HG02610 (cell line): ENCODE measurements at regions not wholly inside any gene's neighbourhood (a gene's known extent, or its start where the extent isn't known, plus 50 kb on each side); places are given as distances from the start of the nearest gene placed in this dataset.
A peak's percentile ranks its signal among the peaks of the same experiment; 100 is the strongest.
"Not testable (repeated sequence)": the region's sequence is repeated elsewhere in the genome, so short reads cannot be mapped to it uniquely, and the experiment has no call there.

ENCODE experiments used
- ATAC-seq: cut with Tn5 transposase; IDR thresholded peaks from one replicate; pipeline ENCODE4 v1.9.1; 2021; ENCODE audit warnings: mild to moderate bottlenecking, moderate library complexity; ENCODE audit not compliant: unreplicated experiment

DNA sequence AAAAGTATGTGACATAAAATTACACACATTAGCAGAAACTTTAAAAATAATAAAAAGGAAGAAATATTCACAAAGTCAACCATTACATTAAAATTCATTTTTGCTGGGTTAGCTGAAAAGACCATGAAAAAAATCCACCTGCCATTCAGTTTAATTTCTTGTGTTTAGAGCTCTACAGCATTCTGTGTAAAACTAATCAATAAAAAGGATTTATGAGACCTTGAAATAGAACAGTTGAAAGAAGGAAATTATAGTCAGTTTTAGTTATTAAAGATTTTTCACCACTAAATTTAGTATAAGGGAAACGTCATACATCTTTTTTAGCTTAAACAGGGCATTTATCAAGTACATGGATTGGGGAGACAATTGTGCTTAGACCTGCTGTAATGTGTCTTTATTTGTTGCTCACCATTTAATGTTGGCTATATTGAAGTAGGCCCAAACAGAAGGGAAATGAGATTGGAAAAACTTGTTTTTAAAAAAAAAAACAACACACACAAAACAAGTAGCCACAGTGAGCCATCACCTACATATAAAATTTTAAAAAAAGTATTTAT is 438.7 kb upstream of the POU3F2 start:
- ATAC-seq, result no peak

DNA sequence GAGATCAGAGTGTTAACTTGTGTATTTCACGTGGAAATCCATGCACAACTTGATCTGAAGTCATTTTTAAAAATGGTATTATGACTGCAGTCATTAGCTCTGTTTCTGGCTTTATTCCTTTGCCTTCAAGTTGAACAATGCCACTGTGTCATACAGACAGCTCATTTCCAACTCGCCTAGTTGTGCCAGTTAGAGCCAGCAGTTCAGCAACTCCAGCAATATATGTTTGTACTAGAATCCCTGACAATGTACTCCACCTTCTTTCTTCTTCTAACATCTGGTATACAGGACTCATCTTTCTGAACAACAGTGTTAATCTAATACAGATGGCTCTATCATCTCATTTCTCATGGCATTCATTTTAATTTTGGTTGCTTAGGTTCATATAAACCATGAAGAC is 418.3 kb upstream of the POU3F2 start:
- ATAC-seq, result no peak

DNA sequence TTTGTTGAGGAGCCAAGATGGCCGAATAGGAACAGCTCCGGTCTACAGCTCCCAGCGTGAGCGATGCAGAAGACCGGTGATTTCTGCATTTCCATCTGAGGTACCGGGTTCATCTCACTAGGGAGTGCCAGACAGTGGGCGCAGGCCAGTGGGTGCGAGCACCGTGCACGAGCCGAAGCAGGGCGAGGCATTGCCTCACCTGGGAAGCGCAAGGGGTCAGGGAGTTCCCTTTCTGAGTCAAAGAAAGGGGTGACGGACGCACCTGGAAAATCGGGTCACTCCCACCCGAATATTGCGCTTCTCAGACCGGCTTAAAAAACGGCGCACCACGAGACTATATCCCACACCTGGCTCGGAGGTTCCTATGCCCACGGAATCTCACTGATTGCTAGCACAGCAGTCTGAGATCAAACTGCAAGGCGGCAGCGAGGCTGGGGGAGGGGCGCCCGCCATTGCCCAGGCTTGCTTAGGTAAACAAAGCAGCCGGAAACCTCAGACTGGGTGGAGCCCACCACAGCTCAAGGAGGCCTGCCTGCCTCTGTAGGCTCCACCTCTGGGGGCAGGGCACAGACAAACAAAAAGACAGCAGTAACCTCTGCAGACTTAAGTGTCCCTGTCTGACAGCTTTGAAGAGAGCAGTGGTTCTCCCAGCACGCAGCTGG is 417.7 kb upstream of the POU3F2 start:
- not testable (repeated sequence) for ATAC-seq

DNA sequence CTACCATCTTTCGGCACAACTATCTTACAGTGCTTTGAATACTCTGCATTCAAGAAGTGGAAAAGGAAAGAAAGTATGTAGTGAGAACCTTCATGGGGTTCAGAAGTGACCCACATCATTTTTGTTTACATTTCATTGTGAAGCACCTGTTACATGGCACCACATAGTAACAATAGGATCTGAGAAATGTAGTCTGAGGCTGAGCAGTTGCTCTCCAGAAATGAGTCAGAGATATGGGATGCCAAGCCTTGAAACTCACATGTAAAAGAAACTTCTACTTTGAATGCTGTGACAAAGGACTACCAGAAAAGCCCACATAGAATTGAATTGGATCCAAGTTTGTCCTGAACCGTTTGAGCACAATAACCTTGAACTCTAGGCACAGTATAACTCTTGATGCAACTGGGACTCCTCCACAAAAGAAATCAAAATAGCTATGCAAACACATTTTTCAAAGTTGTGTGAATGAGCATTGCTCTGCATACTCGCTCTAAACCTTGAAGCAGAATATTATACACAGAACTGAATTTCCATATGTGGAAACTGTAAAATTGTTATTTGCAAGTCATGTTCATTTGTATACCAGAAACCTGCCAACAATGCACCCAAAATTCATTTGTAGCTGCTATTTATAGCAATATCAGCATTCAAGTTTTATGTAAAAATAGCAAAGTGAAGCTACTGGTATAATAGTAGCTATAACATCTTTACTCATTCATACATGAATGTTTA is 400.9 kb upstream of the POU3F2 start:
- peak; percentile 64 for ATAC-seq

DNA sequence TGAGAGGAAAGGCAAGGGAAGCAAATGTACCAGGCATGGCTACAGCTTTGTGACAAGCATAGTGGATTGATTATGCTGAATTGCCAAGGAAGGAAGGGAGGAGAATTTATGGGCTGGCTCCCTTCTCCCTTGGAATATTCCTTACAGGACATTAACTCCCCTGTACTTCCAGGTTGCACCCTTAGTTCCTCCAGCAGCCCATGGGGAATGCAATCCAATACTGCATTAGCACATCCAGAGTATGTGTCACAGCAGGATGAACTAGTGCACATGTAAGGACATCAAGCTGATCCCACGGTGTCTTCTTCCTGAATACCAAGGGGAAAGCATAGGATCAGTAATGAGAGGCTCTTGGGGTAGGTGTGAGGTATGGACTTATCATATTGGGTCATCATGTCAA is 390.7 kb upstream of the POU3F2 start:
- no peak for ATAC-seq

DNA sequence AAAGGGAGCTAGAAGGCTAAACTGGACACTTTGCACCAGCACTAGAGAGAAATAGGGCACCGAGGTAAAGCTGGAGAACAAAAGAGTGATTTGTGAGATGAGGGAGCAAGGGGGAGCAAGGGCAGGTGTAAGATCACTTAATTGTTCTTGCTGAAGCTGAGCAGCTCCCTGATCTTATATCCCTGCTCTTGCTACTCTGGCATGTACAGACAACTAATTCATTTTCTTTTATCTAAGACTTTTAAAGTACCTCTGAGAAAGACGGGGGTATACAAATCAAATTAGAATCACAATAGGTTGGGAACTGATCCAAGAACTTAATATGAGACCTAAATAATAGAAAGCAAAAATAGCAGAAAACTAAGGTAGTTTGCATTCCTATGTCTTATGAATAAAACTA is 381.7 kb upstream of the POU3F2 start:
- no peak for ATAC-seq

DNA sequence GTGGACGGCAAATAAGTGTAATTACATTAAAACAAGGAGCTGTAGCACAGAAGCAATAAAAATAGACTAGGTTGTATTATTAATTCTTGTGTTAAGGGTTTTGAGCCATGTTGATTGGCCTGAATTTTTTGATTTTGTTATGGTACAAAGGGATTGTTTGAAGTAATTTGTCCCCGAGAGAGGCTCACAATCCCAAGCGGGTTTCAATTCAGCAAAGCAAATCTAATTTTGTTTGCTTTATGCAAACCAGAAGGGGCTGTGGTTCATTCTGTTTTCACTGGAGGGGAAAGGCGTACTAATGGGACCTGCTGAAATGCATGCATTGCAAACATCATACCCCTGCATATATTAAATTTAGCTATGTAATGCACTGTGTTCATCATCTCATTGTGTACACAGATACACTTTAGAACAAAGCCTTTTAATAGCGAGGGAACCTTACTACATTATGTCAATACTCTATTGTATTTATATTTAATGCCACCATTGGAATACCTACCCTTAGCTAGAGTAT is 379.5 kb upstream of the POU3F2 start:
- ATAC-seq, result no peak

DNA sequence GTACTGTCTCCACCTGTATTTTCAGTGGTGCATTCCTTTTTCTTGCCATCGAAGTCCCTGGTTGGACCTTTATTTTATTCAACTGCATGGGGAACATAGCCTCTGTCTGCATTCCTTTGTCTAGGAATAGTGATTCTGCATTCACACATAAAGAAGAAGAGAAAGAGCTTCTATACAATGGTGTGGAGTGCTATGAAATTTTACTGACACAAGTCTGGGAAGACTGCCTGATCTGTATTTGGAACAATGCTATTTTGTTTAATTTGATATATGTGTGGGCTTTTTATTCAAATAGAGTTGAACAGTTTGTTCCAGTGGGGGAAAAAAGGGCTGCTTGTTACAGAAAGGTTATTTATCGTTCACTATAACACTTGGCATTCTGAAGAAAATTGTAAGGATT is 375.7 kb upstream of the POU3F2 start:
- no peak for ATAC-seq

DNA sequence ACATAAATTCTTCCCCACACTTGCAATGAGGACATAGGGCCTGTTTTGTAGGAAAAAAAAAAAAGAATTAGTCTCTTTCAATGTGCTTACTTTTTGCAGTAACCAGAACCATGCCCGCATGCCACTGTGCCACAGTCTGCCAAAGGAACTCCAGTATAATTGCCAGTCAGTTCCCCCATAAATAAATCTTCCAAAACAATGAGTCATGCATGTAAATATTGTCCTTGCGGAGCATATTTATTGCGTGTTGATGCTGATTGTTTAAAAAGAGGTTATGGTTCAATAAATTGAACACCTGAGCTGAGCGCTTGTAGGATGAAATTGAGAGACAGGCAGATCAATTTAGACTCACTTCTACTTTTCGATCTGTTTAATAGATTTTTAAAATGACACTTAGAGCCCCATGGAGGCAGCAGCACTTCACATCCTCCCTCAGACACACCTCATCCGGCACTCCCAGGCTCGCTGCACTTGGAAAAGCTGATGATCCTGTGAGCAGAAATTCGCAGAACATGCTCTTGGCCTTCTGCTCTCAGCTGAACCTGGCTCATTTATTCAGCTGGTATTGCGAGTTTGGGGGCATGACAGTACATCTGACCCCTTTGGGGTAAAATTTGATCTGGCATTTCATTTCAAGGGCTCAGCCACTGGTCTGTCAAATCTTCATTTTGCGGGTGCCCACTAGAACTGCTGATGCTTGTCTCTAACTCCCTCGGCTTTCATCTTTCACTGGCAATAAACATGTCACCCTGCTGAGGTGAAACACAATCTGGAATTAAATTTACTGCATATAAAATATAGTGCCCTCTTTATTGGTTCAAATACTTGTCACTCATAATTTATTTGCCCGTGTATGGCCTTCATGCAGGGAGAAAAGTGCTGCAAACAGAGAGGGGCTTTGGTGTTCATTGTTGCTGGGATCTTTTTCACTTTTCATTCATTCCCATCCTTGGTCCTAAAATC is 371.1 kb upstream of the POU3F2 start:
- no peak for ATAC-seq

DNA sequence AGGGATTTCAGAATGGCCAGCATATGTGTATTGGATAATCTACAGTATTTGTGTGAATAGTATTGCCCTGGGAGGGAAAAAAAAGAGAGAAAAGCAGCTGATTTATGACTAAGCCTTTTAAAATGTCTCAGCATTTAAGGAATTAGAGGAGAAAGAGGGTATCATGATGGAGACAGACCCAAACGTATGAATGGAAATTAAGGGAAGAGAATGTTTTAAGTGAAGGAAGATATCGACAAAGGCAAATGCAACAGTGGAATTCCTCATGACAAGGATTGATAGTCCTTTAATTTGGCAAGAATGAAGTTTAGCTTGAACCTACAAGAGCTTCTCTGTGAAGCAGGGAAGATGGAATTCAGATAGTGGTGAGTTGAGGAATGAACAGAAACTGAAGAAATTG is 367.3 kb upstream of the POU3F2 start:
- ATAC-seq, result no peak

DNA sequence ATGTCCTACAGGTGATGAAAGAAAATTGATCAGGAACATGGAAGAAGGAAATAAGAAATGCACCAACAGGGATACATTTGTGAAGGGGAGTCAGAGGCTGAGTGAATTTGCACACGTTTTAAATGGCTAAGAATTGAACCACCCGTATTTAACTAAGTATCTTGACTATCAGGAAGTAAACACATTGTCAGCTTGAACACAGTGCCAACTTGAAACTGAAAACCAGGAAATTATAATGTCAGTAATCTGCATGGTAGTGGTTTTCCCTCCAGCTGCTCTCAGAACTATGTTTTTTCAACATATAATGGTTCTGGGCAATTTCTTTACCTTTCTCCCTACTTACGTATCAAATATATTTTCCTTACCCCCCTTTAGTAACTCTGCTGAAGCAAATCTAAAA is 366.5 kb upstream of the POU3F2 start:
- no peak for ATAC-seq

DNA sequence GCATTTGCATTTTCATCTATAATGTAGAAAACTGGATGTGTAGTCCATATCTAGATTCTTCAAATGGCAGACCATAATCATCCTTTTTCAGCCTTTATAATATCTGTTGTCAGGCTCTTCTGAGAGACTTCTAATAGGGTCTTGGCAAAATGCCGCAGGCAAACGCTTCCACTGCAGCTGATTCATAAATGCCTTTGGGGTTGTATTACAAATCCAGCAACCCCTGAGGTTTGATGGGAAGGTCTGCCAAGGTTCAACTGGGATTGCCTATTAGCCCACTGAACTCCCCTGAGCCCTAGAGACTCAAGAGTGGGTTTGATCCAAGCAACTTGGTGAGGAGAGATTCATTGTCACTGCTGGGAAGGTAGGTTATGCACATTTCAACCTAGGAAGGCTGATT is 365.2 kb upstream of the POU3F2 start:
- no peak for ATAC-seq

DNA sequence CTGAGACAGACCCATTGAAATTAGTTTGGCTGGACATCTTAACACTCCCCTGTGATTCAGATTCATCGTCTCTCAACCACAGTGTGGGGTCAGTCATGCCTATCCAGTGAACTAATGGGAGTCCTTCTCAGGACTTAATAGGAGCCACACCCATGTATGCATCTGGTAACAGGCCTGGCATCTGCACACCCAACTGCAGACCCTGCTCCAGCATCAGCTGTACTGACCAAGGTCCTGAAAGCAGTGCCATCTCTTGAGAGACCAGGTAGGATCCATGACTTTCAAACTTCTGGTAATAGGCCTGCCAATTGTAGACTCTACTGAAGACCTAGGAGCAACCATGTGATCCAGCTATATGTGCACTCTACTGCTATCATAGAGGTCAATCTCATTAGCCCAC is 363.6 kb upstream of the POU3F2 start:
- ATAC-seq, result no peak

DNA sequence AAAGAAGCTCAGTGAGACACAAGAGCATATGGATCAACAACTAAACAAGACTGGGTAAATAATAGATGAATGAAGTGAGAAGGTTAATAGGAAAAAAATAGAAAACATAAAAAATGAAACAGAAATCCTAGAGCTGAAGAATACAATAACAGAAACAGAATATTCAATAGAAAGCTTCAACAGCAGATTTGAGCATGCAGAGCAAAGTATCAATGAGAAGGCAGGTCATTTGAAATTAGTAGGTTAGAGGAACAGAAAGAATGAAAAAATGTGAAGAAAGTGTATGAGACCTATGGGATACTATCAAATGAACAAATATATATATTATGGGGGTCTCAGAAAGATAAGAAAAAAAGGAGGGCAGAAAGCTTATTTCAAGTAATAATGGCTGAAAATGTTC is 362.9 kb upstream of the POU3F2 start:
- no peak for ATAC-seq

DNA sequence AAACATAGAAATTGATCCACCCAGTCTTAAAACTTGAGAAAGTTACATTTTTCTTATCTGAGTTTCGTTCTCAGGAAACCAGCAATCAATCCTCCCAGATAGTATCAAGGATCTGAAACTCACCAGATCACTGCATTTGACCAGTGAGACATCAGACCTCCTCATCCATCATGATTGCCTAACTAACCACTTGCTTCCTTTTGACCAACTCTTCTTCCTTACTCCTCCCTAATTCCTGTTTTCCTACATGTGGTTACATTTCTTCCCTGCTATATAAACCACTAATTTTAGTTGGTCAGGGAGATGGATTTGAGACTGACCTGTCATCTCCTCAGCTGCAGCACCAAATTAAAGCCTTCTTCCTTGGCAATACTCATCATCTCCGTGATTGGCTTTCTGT is 357.1 kb upstream of the POU3F2 start:
- ATAC-seq, result no peak

DNA sequence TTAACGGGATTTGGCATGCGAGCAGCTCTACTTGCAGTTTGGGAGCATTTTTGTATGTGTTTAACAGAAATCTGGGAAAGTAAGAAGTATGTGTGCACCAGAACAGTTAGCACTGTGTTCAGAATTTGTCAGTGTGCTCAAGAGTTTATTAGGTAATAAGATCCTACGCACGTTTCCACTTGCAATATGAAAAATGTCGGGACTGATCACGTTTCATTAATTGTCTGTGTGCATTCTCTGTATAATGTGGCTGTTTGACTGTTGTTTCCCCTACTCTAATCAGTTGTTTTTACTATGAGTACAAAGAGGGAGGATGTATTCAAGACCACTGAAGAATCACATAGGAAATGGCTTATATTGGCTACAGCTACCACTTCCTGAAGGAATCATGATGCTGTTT is 349.7 kb upstream of the POU3F2 start:
- ATAC-seq, result no peak

DNA sequence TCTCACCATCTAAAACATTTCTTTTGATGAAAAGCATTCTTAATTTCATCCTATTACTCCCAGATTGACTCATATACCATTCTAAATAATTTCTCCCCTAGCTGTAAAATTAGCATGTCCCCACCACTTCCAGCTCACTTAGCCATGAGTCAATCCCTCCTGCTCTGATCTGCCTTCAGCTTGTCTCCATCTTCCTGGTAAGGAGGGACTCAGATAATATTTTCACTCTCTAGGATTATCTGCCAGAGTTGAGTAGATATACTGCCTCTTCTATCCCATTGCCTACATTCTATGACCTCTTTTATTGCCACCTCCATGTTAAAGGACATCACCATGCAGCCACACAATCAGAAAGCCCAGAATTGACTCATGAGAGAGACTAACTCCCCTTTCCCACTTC is 348.8 kb upstream of the POU3F2 start:
- no peak for ATAC-seq

DNA sequence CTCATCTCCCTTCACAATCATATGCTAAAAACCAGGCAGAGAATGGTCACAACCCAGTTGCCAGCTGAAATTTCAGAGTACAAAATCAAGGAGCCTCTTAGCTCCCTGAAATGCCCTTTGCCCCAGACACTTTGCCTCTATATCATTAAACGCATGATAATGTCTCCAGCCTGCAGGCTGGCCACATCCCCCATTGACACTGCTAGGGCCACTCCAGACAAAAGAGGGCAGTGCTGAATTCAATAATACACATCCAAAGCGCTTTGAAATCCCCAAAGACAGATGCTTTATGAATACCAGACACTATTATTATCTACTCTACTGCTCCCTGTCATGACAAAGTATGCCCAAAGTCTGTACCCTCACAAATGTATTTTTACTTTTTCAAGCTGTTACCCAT is 348.3 kb upstream of the POU3F2 start:
- no peak for ATAC-seq

DNA sequence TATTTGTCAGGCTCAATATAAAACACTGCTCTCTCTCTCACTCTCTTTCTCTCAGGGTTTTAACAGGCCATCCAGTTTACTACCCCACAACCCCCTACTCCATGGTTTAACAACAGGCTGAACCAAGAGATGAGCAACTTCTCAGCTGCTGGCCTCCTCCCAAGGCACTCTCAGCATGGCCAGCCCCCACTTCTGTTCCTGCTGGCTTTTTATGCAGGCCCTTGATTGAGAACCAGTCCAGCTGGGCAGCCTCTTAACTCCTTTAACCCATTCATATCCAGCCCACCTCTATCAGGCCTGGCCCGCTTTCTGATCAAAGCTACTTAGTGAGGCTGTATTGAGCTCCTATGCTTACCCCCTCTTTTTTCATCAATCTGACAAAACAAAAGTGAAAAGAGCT is 346.8 kb upstream of the POU3F2 start:
- ATAC-seq, result no peak

DNA sequence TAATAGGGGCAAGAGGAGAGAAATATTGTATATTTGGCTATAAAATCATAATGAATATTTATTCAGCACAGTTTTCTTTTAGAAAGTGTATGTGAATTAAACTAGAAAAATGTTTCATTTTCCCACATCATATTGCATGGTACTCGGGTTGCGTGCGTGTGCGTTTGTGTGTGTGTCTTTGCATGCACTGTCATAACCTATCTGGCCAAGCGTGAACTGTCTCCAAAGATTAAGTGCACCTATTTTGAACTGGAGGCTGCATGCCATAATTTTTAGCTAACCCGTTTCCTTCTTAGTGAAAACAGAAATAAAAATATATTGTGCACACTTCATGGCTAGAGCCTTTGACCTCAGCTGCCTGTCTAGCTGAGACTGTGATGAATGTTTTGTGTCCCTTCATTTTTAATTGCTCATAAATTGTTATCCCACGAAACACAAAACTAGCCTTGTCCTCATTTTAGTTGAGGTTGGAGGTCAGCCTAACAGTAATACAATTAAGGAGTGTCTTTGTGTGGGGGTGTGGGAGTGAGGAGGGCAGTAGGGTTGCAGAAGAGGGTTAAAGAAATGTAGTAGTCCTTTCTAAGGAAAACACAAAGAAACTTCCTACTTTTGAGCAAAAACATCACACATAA is 336.1 kb upstream of the POU3F2 start:
- ATAC-seq, result no peak

DNA sequence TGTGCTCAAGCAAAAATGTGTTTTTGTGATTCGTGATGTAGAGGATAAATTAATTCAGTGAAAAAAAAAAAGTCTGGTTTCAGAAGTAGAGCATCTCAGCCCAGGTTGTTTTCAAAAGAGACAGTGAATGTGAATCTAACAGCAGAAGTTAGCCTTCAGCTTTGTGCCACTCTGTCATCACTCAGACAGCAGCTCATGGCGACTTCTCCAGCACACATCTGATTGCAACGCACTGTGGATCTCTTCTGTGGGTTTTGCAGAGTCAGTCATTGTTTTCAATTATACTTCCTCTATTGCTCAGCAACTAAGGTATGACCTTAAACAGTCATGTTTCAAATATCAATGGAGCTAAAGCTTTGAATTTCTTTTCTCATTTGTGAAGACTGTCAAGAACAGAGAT is 335.5 kb upstream of the POU3F2 start:
- no peak for ATAC-seq
